H9 (cell line): ENCODE measurements at regions not wholly inside any gene's neighbourhood (a gene's known extent, or its start where the extent isn't known, plus 50 kb on each side); places are given as distances from the start of the nearest gene placed in this dataset.

Experiments used
- DNase-seq: peaks from one replicate; pipeline ENCODE4 v3.0.0-alpha.2; 2017
- H2AFZ ChIP-seq: one replicate; pipeline ENCODE4 v1.6.1; 2013; ENCODE audit warnings: mild to moderate bottlenecking, low read length, control low read depth, moderate library complexity
- H2AK5ac ChIP-seq: 2 replicates; pipeline ENCODE4 v1.6.1; 2013; ENCODE audit warnings: low read length, control low read depth, mixed read lengths; ENCODE audit not compliant: insufficient read length
- H2BK120ac ChIP-seq: one replicate; pipeline ENCODE4 v1.6.1; 2013; ENCODE audit warnings: low read depth, mild to moderate bottlenecking, low read length, control low read depth, inconsistent platforms; ENCODE audit not compliant: poor library complexity, severe bottlenecking
- H2BK12ac ChIP-seq: 2 replicates; pipeline ENCODE4 v1.6.1; 2013; ENCODE audit warnings: low read length, control low read depth, mixed read lengths, low read depth; ENCODE audit not compliant: insufficient read length
- H2BK15ac ChIP-seq: 2 replicates; pipeline ENCODE4 v1.6.1; 2013; ENCODE audit warnings: low read depth, low read length, control low read depth
- H2BK20ac ChIP-seq: one replicate; pipeline ENCODE4 v1.6.1; 2013; ENCODE audit warnings: low read depth, mild to moderate bottlenecking, low read length, control low read depth, inconsistent platforms; ENCODE audit not compliant: poor library complexity, severe bottlenecking
- H2BK5ac ChIP-seq: 2 replicates; pipeline ENCODE4 v1.6.1; 2013; ENCODE audit warnings: low read length, control low read depth, mixed read lengths; ENCODE audit not compliant: insufficient read length
- H3K14ac ChIP-seq: 2 replicates; pipeline ENCODE4 v1.6.1; 2013; ENCODE audit warnings: low read length, control low read depth; ENCODE audit not compliant: insufficient read depth
- H3K18ac ChIP-seq: 2 replicates; pipeline ENCODE4 v1.6.1; 2013; ENCODE audit warnings: low read depth, mild to moderate bottlenecking, mixed read lengths, low read length, control low read depth; ENCODE audit not compliant: insufficient read length
- H3K23ac ChIP-seq: 2 replicates; pipeline ENCODE4 v1.6.1; 2013; ENCODE audit warnings: low read length, control low read depth, mixed read lengths, low read depth; ENCODE audit not compliant: insufficient read length
- H3K23me2 ChIP-seq: 2 replicates; pipeline ENCODE4 v1.6.1; 2013; ENCODE audit warnings: low read depth, mild to moderate bottlenecking, mixed read lengths, low read length, control low read depth; ENCODE audit not compliant: insufficient read length, poor library complexity, severe bottlenecking
- H3K27ac ChIP-seq: 2 replicates; pipeline ENCODE4 v1.5.1; 2013; ENCODE audit warnings: low read length, control low read depth, mixed read lengths, low read depth; ENCODE audit not compliant: insufficient read length
- H3K27me3 ChIP-seq: 2 replicates; pipeline ENCODE4 v1.6.1; 2013; ENCODE audit warnings: low read length, control low read depth, inconsistent platforms; ENCODE audit not compliant: insufficient read depth
- H3K4ac ChIP-seq: 2 replicates; pipeline ENCODE4 v1.6.1; 2013; ENCODE audit warnings: low read depth, mild to moderate bottlenecking, control low read depth, inconsistent platforms, low read length, moderate library complexity
- H3K4me1 ChIP-seq: 2 replicates; pipeline ENCODE4 v1.6.1; 2013; ENCODE audit warnings: low read length, control low read depth, inconsistent platforms; ENCODE audit not compliant: insufficient read depth
- H3K4me2 ChIP-seq: 2 replicates; pipeline ENCODE4 v1.6.1; 2013; ENCODE audit warnings: low read length, control low read depth, mixed read lengths; ENCODE audit not compliant: insufficient read length, insufficient read depth
- H3K56ac ChIP-seq: 2 replicates; pipeline ENCODE4 v1.6.1; 2013; ENCODE audit warnings: low read depth, mild to moderate bottlenecking, mixed read lengths, low read length, control low read depth; ENCODE audit not compliant: insufficient read length
- H3K79me1 ChIP-seq: 2 replicates; pipeline ENCODE4 v1.6.1; 2013; ENCODE audit warnings: low read depth, mild to moderate bottlenecking, moderate library complexity, low read length, control low read depth, inconsistent platforms; ENCODE audit not compliant: insufficient read depth, poor library complexity, severe bottlenecking
- H3K79me2 ChIP-seq: 2 replicates; pipeline ENCODE4 v1.6.1; 2013; ENCODE audit warnings: low read length, control low read depth, inconsistent platforms; ENCODE audit not compliant: insufficient read depth
- H3K9ac ChIP-seq: 2 replicates; pipeline ENCODE4 v1.6.1; 2013; ENCODE audit warnings: low read length, control low read depth, mixed read lengths; ENCODE audit not compliant: insufficient read length; ENCODE audit errors: extremely low read depth
- H3K9me3 ChIP-seq: one replicate; pipeline ENCODE4 v1.6.1; 2013; ENCODE audit warnings: low read depth, low read length, inconsistent platforms; ENCODE audit not compliant: control insufficient read depth
- H3T11ph ChIP-seq: one replicate; pipeline ENCODE4 v1.6.1; 2013; ENCODE audit warnings: mild to moderate bottlenecking, low read length, control low read depth, inconsistent platforms
- H4K20me1 ChIP-seq: one replicate; pipeline ENCODE4 v1.6.1; 2013; ENCODE audit not compliant: control insufficient read depth, insufficient read length, insufficient read depth
- H4K5ac ChIP-seq: 2 replicates; pipeline ENCODE4 v1.6.1; 2013; ENCODE audit warnings: low read depth, mild to moderate bottlenecking, mixed read lengths, low read length, control low read depth; ENCODE audit not compliant: insufficient read length
- H4K8ac ChIP-seq: replicated peaks from 2 replicates; pipeline ENCODE4 v1.6.1; 2013; ENCODE audit warnings: low read length, control low read depth, mixed read lengths, low read depth; ENCODE audit not compliant: insufficient read length
- H4K91ac ChIP-seq: 2 replicates; pipeline ENCODE4 v1.6.1; 2013; ENCODE audit warnings: low read depth, mild to moderate bottlenecking, moderate library complexity, mixed read lengths, low read length, control low read depth; ENCODE audit not compliant: insufficient read length
- H3K27ac Mint-ChIP-seq, 3 experiments: 2 replicates in 2 of 3; 3 replicates in 1 of 3; pipeline ENCODE4 v1.8.0; 2020 to 2021; ENCODE audit warnings: mixed read lengths in 3 of 3, mild to moderate bottlenecking in 1 of 3, moderate library complexity in 1 of 3
- H3K27me3 Mint-ChIP-seq: 2 replicates; pipeline ENCODE4 v1.8.0; 2021; ENCODE audit warnings: low read depth, mild to moderate bottlenecking, moderate library complexity, mixed read lengths
- H3K36me3 Mint-ChIP-seq, 3 experiments: 2 replicates in 2 of 3; 3 replicates in 1 of 3; pipeline ENCODE4 v1.8.0; 2020 to 2021; ENCODE audit warnings: low read depth in 3 of 3, mixed read lengths in 3 of 3; ENCODE audit not compliant: insufficient read depth in 1 of 3
- H3K4me1 Mint-ChIP-seq, 2 experiments: 2 replicates each; pipeline ENCODE4 v1.8.0; 2020; ENCODE audit warnings: mixed read lengths in 2 of 2
- H3K4me3 Mint-ChIP-seq, 2 experiments: 2 replicates in 1 of 2; 3 replicates in 1 of 2; pipeline ENCODE4 v1.8.0; 2020 to 2021; ENCODE audit warnings: mild to moderate bottlenecking in 2 of 2, mixed read lengths in 2 of 2, moderate library complexity in 1 of 2
- H3K9me3 Mint-ChIP-seq, 2 experiments: 2 replicates in 1 of 2; 3 replicates in 1 of 2; pipeline ENCODE4 v1.8.0; 2020; ENCODE audit warnings: mild to moderate bottlenecking in 2 of 2, mixed read lengths in 2 of 2, moderate library complexity in 1 of 2
- CTCF ChIP-seq: fragments of 200-600 bp; sonication (generic); conservative IDR thresholded peaks from 3 replicates; pipeline ENCODE4 v1.8.0; 2021; ENCODE audit warnings: antibody characterized with exemption, mild to moderate bottlenecking
- WGBS: extraction: QIAGEN DNeasy Blood & Tissue Kit; methylation state at CpG from one replicate; pipeline ENCODE4 v1.1.7; 2013; ENCODE audit warnings: missing lambda C conversion rate, low lambda C conversion rate, mixed read lengths; ENCODE audit not compliant: insufficient read length; ENCODE audit errors: extremely low coverage; 5-methylcytosine and 5-hydroxymethylcytosine counted together

GRCh38 chr22:49193901-49194465, 633.7 kb downstream of the BRD1 start:
- Histone ChIP-seq H3T11ph (no peak overlapping the region), H3K23me2 (no peaks in the 10 kb centered on the region), H2AK5ac (no peak overlapping the region), H4K91ac (no peak overlapping the region), H2BK5ac (no peak overlapping the region), H3K14ac (no peak overlapping the region; the same call in 1 of the 2 replicates), H3K56ac (no peak overlapping the region), H3K9me3 (no peaks in the 10 kb centered on the region), H3K79me2 (no peaks in the 10 kb centered on the region), H3K4ac (no peak overlapping the region), H3K4me1 (no peaks in the 10 kb centered on the region), H3K27ac (no peak overlapping the region), H4K20me1 (no peaks in the 10 kb centered on the region), H2AFZ (no peak overlapping the region), H3K27me3 (no peaks in the 10 kb centered on the region), H3K9ac (no peak overlapping the region), H3K79me1 (no peaks in the 10 kb centered on the region), H3K23ac (no peak overlapping the region), H2BK120ac (no peak overlapping the region), H3K4me2 (no peak overlapping the region), H4K5ac (no peak overlapping the region), H3K18ac (no peak overlapping the region), H4K8ac (no peak overlapping the region), H2BK15ac (no peak overlapping the region), H2BK20ac (no peak overlapping the region), H2BK12ac (no peak overlapping the region)
- Mint-ChIP-seq H3K9me3 (no peaks in the 10 kb centered on the region), H3K4me1 (peaks cover 11 to 18% of the 10 kb centered on the region in 2 experiments), H3K27ac (no peak overlapping the region; a peak in 2 of 7 replicates), H3K27me3 (peaks cover 40% of the 10 kb centered on the region), H3K36me3 (no peaks in the 10 kb centered on the region), H3K4me3 (no peak overlapping the region)
- no peak for DNase-seq
- TF ChIP-seq CTCF: no peak
- no CpG with 5 or more reads among the region's 13 CpGs for WGBS
